Fibroblast of mammary gland (primary cell): ENCODE measurements at regions not wholly inside any gene's neighbourhood (a gene's known extent, or its start where the extent isn't known, plus 50 kb on each side); places are given as distances from the start of the nearest gene placed in this dataset.

Source experiments
- DNase-seq: peaks from one replicate; pipeline ENCODE4 v3.0.0-alpha.2; 2010; ENCODE audit warnings: low read depth
- H3K4me3 ChIP-seq: 2 replicates; pipeline ENCODE4 v1.5.1; 2011; ENCODE audit warnings: low read depth, mild to moderate bottlenecking, low read length, moderate library complexity; ENCODE audit not compliant: control insufficient read depth
- TF ChIP-seq, protein P1 (sequence below): conservative IDR thresholded peaks from 2 replicates; pipeline ENCODE4 v1.5.1; 2011; ENCODE audit warnings: low read depth, low read length, inconsistent platforms; ENCODE audit not compliant: control insufficient read depth, insufficient read depth

DNA sequence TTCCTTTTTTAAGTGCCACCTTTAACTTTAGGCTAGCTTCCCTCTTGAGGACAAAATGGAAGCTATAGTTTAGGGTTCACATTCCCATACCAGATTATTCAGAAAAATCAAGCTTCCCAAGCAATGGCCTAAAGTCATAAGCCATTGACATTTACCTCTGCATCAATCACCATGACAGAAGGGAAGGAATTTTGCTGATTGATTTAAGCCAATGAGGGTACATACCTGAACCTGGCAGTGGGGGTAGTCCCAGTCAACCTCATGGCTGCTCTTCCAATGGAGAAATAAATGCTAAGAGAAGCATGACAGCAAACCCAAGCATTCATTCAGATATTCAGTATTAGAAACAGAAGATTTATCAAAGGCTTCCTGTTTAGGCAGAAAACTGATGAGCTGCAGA lies 128.4 kb upstream of the CREB1 start:
- H3K4me3 ChIP-seq = no peak overlapping the region

DNA sequence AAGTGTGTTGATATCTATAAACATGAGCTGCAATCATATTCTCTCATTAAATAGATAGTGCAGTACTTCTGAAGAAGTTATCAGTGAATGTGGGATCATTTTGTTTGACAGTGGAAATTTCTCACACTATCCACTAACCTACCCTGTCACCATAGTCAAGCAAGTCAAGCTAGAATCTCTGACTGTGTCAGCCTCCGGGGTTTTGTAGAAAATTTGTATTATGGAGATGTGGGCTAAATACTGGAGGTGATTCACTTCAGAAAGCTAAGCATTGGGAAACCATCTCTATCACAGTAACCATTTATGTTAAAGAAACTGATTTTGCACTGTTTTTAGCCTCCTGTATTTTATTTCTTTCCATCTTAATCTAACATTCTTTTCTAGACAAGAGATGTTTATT lies 126.6 kb upstream of the CREB1 start:
- DNase-seq = no peak
- no peak overlapping the region for H3K4me3 ChIP-seq
- TF ChIP-seq, protein P1, sequence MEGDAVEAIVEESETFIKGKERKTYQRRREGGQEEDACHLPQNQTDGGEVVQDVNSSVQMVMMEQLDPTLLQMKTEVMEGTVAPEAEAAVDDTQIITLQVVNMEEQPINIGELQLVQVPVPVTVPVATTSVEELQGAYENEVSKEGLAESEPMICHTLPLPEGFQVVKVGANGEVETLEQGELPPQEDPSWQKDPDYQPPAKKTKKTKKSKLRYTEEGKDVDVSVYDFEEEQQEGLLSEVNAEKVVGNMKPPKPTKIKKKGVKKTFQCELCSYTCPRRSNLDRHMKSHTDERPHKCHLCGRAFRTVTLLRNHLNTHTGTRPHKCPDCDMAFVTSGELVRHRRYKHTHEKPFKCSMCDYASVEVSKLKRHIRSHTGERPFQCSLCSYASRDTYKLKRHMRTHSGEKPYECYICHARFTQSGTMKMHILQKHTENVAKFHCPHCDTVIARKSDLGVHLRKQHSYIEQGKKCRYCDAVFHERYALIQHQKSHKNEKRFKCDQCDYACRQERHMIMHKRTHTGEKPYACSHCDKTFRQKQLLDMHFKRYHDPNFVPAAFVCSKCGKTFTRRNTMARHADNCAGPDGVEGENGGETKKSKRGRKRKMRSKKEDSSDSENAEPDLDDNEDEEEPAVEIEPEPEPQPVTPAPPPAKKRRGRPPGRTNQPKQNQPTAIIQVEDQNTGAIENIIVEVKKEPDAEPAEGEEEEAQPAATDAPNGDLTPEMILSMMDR = no peak

More for the DNA sequence above, 128.4 kb upstream of the CREB1 start:
- TF ChIP-seq, protein P1 = no peak
- no peak for DNase-seq

DNA sequence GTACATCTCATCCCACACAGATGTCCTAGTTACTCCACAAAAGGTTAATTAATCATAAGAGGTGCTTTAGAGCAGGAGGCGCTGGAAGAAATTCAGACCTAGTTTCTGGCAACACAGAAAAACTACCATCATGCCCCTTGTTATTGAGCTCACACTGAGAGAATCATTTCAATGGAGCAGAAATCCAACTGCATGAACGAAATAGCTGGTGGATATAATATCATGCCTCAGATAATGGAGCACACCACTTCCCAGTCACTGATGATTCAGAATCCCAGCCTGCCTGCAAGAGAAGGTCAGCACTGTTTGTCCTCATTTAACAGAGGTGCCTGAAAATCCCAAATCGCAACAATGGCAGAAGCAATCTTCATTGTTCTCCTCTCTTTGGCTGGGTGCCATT lies 125.8 kb upstream of the CREB1 start:
- no peak overlapping the region for H3K4me3 ChIP-seq
- TF ChIP-seq, protein P1 = no peak
- DNase-seq = peak; percentile 24

DNA sequence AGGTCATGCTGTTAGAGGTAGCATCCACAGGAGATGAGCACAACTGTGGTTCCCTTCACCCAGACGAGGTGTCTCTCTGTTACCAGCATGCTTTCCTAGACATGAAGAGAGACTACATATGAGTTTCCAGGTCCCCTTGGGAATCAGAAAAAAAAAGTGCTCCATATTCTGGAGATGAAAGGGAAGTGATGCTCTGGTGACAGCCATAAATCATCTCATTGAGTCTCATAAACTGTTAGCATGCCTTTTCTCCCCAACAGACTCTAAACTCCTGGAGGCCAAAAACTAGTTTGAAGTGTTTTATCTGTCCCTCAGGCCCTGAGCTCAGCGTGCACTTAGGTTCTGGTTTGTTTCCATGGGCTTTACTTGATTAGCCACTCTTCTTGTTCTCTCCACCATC lies 124.6 kb upstream of the CREB1 start:
- DNase-seq = no peak
- TF ChIP-seq, protein P1 = no peak
- H3K4me3 ChIP-seq = no peak overlapping the region

DNA sequence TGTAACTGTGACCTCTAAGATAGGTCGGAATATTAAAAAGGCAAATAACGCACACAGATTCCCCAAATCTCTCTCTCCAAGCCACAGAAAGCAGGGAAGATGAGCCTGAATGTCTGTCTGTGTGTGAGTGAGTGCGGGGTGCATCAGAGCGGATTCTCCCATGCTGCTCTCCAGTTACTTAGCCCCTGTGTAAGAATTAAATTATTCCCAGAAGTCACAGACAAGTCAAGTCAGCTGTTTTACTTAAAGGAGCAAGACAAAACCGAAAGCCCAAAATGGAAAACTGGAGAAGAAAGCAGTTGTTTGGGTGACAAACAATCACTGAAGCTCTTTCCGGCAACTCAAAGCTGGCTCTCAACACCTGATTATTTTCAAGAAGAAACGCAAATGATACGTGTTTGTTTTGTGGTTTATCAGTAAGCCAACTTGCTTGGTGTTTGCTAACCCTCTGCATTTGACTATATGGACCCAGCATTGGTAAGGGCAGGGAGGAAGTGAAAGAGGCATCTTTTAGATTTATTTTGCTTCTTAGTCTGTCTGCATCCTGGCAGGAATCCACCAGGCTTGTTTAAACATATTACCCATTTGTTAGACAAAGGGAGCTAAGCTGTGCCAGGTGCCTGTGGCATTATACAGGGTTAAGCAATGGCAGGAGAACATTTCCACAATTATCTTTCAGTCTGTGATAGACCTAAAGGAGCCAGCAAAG lies 121.5 kb upstream of the CREB1 start:
- no peak overlapping the region for H3K4me3 ChIP-seq
- DNase-seq = peak; percentile 37
- TF ChIP-seq, protein P1 = no peak

DNA sequence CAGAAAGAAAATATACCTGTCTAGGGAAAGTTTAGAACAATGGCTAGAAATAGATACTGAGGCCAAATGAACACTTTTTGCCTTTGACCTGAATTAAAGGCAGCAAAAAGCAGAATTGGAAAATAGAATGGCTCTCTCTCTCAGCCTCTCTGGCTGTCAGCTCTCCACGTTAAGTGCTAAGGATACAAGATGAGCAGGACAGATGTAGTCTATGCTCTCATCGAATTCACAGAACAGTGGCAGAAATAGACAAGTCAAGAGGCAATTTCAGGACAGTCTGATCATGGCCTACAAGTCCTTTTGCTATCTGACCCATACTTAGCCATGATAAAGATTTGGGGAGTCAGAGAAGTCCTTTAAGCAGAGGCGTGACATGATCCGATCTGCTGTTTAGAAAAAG lies 120.2 kb upstream of the CREB1 start:
- DNase-seq = no peak
- no peak overlapping the region for H3K4me3 ChIP-seq
- TF ChIP-seq, protein P1 = no peak

DNA sequence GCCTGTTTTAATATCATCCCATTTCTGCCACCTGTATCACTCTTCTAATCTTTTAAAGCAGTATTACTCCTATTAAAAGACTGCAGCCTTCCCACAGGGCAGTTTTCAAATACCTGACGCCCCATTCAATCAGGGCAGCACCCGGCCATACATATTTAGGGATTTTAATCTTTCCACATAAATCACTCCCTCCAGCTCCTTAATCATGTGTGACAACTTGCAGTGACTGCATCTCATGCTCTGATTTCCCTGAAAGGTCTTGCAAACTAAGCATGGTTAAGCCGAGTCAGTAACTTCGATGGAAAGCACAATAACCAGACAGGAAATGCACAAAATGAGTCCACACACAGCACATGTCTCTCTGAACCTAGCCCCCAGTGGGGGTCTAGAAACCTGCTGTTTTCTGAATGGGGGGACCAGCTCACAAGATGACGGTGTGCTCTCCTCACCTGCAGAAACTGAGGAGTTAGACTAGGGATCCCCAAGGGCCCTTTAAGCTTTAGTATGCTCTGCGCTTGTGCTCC lies 116.9 kb upstream of the CREB1 start:
- no peak overlapping the region for H3K4me3 ChIP-seq
- TF ChIP-seq, protein P1 = no peak
- DNase-seq = no peak
